ENCODE measurements at regions not wholly inside any gene's neighbourhood (a gene's known extent, or its start where the extent isn't known, plus 50 kb on each side); places are given as distances from the start of the nearest gene placed in this dataset.

GRCh38 chr12:24473097-24473496 lies 475.8 kb downstream of the BCAT1 start:
- DNase-seq (ENCODE audit: low read depth), result no peak

DNA sequence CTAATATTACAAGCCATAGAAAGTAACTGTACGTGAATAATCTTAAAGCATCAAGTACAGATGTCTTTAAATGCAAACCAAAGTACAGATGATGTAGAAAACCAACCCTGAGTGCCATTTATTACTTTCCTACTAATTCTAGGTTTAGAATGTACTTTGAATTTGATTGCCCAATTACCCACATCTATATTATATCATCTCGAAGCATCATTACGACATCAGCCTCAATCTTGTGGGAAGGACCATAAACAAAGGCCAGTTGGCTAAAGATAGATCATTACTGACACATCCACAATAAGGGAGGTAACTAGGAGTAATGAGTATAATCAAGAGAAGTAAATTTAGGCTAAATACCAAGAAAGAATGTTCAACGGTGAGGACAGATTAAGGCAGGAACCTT lies 478.9 kb downstream of the BCAT1 start:
- no peak for DNase-seq (ENCODE audit: low read depth)

DNA sequence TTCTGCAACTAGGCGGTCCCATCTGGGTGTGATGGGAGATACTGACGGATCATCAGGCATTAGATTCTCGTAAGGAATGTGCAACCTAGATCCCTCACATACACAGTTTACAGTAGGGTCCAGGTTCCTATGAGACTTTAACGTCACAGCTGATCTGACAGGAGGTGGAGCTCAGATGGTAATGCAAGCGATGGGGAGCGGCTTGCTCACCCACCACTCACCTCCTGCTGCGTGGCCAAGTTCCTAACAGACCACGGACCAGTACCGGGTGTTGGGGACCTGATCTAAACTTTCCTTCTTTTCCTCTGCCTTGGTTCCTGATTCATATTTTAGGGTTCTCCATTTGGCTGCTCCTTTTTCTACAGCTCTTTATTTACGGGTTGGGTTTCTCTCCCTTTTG lies 479.8 kb downstream of the BCAT1 start:
- no peak for DNase-seq (ENCODE audit: low read depth)

- DNase-seq (ENCODE audit: low read depth), result no peak
Observed at GRCh38 chr12:24467226-24467625, 481.7 kb downstream of the BCAT1 start.

- no peak for DNase-seq (ENCODE audit: low read depth)
Observed at GRCh38 chr12:24463375-24463774, 485.5 kb downstream of the BCAT1 start.

DNA sequence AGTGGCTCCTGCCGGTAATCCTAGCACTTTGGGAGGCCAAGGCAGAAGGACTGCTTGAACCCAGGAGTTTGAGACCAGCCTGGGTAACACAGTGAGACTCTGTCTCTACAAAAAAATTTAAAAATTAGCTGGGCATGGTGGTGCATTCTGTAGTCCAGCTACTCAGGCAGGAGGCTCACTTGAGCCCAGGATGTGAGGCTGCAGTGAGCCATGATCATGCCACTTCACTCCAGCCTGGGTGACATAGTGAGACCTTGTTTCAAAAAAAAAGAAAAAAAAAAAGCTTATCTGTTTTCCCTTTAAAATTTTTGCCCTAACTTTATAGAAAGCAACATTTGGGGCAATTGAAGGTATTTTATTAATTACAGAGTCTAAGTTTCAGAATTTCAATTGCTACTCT lies 486.0 kb downstream of the BCAT1 start:
- DNase-seq (ENCODE audit: low read depth), result no peak

GRCh38 chr12:24460506-24460905 lies 488.4 kb downstream of the BCAT1 start:
- DNase-seq (ENCODE audit: low read depth), result no peak

- no peak for DNase-seq (ENCODE audit: low read depth)
Observed at GRCh38 chr12:24460099-24460498, 488.8 kb downstream of the BCAT1 start.

DNA sequence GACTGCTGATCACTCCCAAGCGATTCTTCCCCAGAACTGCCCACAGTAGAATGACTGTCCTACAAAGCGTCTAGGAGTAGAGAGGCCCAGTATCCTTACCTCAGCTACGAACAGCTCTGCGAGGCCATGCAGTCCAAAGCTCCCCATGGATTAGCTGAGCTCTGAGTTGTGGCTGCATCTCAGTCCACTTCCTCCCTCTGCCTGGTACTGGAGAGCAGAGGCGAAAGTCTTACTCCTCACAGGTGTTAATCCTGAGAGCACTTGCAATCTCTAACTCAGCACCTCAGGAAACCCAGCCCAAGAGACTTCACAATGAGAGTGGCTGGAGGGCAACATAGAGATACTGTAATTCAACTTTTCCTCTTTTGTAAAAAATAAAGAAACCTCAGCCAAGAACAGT lies 493.1 kb downstream of the BCAT1 start:
- DNase-seq (ENCODE audit: low read depth), result no peak

DNA sequence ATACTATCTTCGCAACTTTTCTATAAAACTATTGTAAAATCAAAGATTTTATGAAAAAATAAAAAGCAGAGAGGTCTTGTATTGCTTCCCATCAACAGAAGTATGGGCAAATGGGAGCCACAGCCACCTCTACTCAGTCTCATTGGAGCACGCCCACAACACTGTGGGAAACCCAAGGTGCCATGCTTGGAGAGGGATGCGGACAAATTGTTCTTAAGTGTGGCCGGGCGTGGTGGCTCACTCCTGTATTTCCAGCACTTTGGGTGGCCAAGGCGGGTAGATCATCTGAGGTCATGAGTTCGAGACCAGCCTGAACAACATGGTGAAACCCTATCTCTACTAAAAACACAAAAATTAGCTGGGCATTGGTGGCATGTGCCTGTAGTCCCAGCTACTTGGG lies 498.2 kb upstream of the SOX5 start:
- DNase-seq (ENCODE audit: low read depth), result no peak

DNA sequence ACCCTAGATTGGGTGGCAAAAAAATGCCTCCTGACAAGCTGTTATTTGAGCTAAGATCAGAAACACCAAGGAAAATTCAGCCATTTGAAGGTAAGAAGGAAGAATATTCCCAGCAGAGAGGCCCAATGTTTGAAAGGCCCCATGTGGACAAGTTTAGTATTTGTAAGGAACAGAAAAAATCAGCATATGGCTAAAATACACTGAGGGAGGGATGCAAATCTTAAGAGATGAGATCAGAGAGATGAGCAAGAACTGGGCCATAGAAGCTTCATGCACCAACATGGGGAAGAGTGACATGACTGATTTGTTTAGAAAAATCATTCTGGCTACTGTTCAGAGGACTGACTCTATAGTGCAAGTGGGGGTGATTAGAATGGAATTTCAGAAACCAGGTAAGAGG lies 496.8 kb upstream of the SOX5 start:
- DNase-seq (ENCODE audit: low read depth), result no peak

- DNase-seq (ENCODE audit: low read depth), result no peak
Observed at GRCh38 chr12:24444634-24445033, 495.2 kb upstream of the SOX5 start.

- DNase-seq (ENCODE audit: low read depth), result no peak
Observed at GRCh38 chr12:24441458-24441857, 492.0 kb upstream of the SOX5 start.

DNA sequence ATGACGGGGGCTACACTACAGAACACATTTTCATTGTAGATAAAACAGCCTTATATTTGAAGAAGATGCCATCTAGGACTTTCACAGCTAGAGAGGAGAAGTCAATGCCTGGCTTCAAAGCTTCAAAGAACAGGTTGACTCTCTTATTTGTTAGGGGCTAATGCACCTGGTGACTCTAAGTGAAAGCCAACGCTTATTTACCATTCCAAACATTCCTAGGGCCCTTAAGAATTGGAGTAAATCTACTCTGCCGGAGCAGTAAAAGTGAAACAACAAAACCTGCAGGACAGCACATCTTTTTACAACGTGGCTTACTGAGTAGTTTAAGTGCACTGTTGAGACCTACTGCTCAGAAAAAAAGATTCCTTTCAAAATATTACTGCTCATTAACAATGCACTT lies 487.2 kb upstream of the SOX5 start:
- no peak for DNase-seq (ENCODE audit: low read depth)

GRCh38 chr12:24431872-24432271 lies 482.4 kb upstream of the SOX5 start:
- DNase-seq (ENCODE audit: low read depth), result no peak

DNA sequence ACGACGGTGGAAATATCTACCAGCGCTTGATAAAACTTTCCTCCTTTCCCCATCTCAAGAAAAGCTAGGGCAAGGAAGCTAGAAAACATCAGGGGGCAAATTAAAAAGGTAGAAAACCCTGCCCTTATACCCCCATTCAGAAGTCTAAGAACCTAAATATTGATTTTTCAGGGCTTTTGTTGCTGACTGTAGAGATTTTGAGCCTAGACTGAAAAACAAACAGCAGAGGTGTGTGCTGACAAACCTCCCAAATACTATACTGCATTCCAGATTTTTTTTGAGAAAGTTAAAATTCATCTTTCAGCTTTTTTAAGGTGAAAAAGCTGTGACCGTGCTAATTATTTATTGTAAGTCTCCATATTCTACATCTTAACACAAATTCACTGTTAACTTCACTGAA lies 478.3 kb upstream of the SOX5 start:
- no peak for DNase-seq (ENCODE audit: low read depth)

DNA sequence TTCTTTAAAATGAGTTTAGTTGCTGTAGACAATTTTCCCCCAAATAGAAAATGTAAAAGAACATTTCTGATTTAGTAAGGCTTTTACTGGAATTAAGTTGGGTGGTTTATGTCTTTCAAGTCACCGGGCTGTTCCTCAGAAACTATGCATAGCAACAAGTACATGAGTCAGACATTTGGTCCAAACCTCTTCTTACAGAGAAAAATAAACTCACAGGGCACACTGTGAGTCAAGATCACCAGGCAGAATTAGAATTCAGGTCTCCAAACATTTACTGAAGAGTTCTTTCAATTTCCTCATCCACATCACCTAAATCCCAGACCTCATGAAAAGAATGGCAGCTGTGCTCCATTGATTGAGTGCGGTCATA lies 476.1 kb upstream of the SOX5 start:
- DNase-seq (ENCODE audit: low read depth), result peak; percentile 43

- DNase-seq (ENCODE audit: low read depth), result no peak
Observed at GRCh38 chr12:24424889-24425600, 475.6 kb upstream of the SOX5 start.

GRCh38 chr12:24424376-24424775 lies 474.9 kb upstream of the SOX5 start:
- no peak for DNase-seq (ENCODE audit: low read depth)

DNA sequence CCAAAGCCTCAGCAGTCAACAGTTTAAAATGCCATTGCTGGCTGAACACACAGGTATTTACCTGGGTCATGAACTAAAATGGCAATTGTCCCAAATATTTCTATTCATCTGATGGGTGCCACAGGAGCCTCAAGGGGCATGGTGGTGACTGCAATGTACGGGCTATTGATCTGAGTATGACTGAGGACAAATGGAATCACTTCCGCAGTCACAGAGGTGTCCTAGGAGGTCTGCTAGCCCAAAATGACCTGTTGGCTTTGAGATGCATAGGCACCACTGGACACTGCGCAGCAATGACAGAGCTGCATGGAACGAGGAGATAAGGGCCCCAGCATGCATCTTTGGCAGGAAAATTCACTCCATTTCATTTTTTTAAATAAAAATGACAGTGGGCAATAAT lies 474.1 kb upstream of the SOX5 start:
- no peak for DNase-seq (ENCODE audit: low read depth)

DNA sequence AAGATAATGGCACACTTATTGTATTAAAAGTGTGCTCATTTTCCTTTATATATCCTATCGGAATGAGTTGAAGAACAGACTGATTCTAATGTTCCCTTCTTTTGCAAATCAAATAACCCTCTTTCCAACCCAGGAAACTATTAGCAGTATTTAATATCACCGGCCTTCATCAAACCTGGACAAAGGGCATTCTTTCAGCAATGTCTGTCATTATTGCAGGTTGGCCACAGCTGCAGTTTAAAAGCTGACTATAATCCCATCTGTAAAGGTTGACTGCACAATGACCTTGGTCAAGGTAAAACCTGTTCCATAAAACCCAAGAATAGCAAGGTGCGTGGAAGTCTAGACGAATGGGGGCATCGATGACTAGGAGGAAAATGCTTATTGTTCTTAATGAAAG lies 472.3 kb upstream of the SOX5 start:
- DNase-seq (ENCODE audit: low read depth), result no peak

DNA sequence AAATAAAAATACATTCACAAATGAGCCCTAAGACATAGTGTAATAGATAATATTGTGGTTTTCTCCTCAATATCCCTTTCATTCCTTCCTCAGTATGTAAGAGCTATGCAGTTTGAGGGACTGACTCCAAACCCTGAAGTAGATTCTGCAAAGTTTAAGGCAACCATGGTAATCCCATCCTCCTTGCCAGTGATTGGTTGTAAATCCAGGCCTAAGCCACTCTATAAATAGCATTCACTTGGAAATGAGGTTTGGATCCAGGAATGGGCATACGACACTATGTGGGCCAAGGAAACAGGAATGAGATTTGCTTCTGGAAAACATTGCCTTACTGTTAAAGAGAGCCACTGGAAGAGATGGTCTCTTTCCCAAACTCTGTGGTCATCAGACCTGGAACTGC lies 468.7 kb upstream of the SOX5 start:
- peak; percentile 18 for DNase-seq (ENCODE audit: low read depth)

- no peak for DNase-seq (ENCODE audit: low read depth)
Observed at GRCh38 chr12:24416423-24417109, 467.1 kb upstream of the SOX5 start.

DNA sequence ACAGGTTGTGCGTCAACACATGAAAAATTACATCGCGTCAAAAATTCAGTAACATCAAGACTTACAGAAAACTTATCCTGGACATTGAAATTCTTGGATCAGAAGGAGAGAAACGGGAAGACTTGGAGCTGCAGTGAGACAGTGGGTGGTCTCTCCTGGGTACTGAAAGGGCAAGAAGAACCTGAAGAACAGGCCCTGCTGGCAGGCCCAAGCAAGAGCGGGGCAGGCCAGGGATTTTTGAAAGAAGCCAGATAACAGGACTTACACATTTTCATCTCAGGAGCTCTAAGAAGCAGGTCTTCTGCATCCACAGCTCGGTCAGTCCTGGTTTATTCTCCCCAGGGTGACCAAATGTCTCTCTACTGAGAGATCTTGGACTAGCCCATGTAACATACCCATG lies 466.5 kb upstream of the SOX5 start:
- no peak for DNase-seq (ENCODE audit: low read depth)

Data from stromal cell of bone marrow (primary cell).